Heart left ventricle (tissue), 13 donors: ENCODE measurements at regions not wholly inside any gene's neighbourhood (a gene's known extent, or its start where the extent isn't known, plus 50 kb on each side); places are given as distances from the start of the nearest gene placed in this dataset.

Experiments
- CTCF ChIP-seq, 12 donors: fragments of 200-600 bp; sonication (generic) in 4 of 12; IDR thresholded peaks; one replicate each; pipeline versions ENCODE4 v1.5.0 to v1.8.0; 2018 to 2022; ENCODE audit warnings: antibody characterized with exemption in 12 of 12, mild to moderate bottlenecking in 5 of 12
- POLR2A ChIP-seq, 2 donors: fragments of 450-650 bp; IDR thresholded peaks; one replicate each; pipeline ENCODE4 v1.6.1; 2017; ENCODE audit warnings: antibody characterized with exemption in 2 of 2, mild to moderate bottlenecking in 2 of 2, moderate library complexity in 2 of 2
- donor health status: ischemic (EF 13 %, LVEDD 7.1; RV severe dilation, severe dysfunction).
- donor health status: DM: no; HTN: yes; CAD: no.
- donor health status: DM: no; HTN: no; CAD: no.
- donor health status: ischemic (EF 25% LVEDD 6.9; RV normal size, moderate dysfunction).
- donor health status: ischemic (EF 25% LVEDD 5.7; RV mildly dilated, moderate dysfunction).
- donor health status: ischemic (EF 35%, LVEDD 5.7; RV mildly dilated, moderate dysfunction).
- donor health status: nonischemic (EF 11% LVEDD 7.7; RV severe dilation, severe dysfunction).
- donor health status: DM: yes; HTN: yes; CAD: no.
- donor health status: PGD.
- donor health status: ischemic (EF 29% LVEDD 5.4; RV normal size, mild dysfunction).
- donor health status: nonischemic (EF 23%, LVEDD 6.1; RV moderate dilation, normal function).

GRCh38 chr11:69893631-69894030 is 74.4 kb upstream of the FGF3 start:
- TF ChIP-seq POLR2A (IDR thresholded peaks at IDR 0.05), result no peak
- TF ChIP-seq CTCF (IDR thresholded peaks at IDR 0.05), result no peak
